ENCODE measurements at regions not wholly inside any gene's neighbourhood (a gene's known extent, or its start where the extent isn't known, plus 50 kb on each side); places are given as distances from the start of the nearest gene placed in this dataset.

- Mint-ChIP-seq H3K36me3 (ENCODE audit: low read depth, unreplicated experiment) (no peaks in the 10 kb centered on the region), H3K9me3 (ENCODE audit: unreplicated experiment) (no peaks in the 10 kb centered on the region)
These were observed 55.9 kb upstream of the KIRREL3 start for GRCh38 chr11:127056338-127056971.

DNA sequence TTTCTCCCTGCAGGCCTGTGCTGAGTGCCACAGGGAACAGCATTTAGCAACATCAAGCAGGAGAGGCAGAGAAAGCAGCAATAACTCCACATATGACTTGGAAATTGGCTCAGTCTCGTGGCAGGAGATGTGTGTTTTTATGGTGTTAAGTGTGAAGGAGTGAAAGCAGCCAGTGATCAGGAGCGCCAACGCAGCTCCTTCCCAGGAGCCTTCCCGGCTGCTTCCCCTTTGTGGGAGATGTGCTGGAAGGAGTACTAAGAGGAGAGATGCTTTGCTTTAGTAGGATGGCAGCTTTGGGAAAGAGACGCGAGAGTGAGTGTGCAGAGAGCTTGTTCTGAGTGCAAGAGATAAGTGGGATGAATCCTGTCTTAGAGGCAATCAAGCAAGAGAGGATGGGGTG, 54.7 kb upstream of the KIRREL3 start:
- TF ChIP-seq CTCF (IDR thresholded peaks at IDR 0.05; ENCODE audit: unreplicated experiment), result no peak
- H3K27me3 Mint-ChIP-seq (ENCODE audit: unreplicated experiment), result no peaks in the 10 kb centered on the region
- no peak for DNase-seq (ENCODE audit: low spot score)
- no peak overlapping the region for H3K4me3 Mint-ChIP-seq (ENCODE audit: unreplicated experiment)
- H3K36me3 Mint-ChIP-seq (ENCODE audit: low read depth, unreplicated experiment), result no peaks in the 10 kb centered on the region
- peaks cover 3% of the 10 kb centered on the region for H3K4me1 Mint-ChIP-seq (ENCODE audit: unreplicated experiment)
- no peak overlapping the region for H3K27ac Mint-ChIP-seq (ENCODE audit: unreplicated experiment)
- H3K9me3 Mint-ChIP-seq (ENCODE audit: unreplicated experiment), result no peaks in the 10 kb centered on the region

More at GRCh38 chr11:127056338-127056971, 55.9 kb upstream of the KIRREL3 start:
- TF ChIP-seq CTCF (IDR thresholded peaks at IDR 0.05; ENCODE audit: unreplicated experiment), result no peak
- no peak overlapping the region for H3K4me3 Mint-ChIP-seq (ENCODE audit: unreplicated experiment)
- no peak for DNase-seq (ENCODE audit: low spot score)
- peaks cover 8% of the 10 kb centered on the region for H3K4me1 Mint-ChIP-seq (ENCODE audit: unreplicated experiment)
- H3K27me3 Mint-ChIP-seq (ENCODE audit: unreplicated experiment), result no peaks in the 10 kb centered on the region
- H3K27ac Mint-ChIP-seq (ENCODE audit: unreplicated experiment), result no peak overlapping the region

- Mint-ChIP-seq H3K9me3 (ENCODE audit: unreplicated experiment) (no peaks in the 10 kb centered on the region), H3K27me3 (ENCODE audit: unreplicated experiment) (no peaks in the 10 kb centered on the region), H3K27ac (ENCODE audit: unreplicated experiment) (no peak overlapping the region), H3K4me1 (ENCODE audit: unreplicated experiment) (peaks cover 3% of the 10 kb centered on the region), H3K4me3 (ENCODE audit: unreplicated experiment) (no peak overlapping the region), H3K36me3 (ENCODE audit: low read depth, unreplicated experiment) (no peaks in the 10 kb centered on the region)
- no peak for TF ChIP-seq CTCF (IDR thresholded peaks at IDR 0.05; ENCODE audit: unreplicated experiment)
- DNase-seq (ENCODE audit: low spot score), result no peak
These were observed 53.6 kb upstream of the KIRREL3 start for GRCh38 chr11:127054153-127054552.

DNA sequence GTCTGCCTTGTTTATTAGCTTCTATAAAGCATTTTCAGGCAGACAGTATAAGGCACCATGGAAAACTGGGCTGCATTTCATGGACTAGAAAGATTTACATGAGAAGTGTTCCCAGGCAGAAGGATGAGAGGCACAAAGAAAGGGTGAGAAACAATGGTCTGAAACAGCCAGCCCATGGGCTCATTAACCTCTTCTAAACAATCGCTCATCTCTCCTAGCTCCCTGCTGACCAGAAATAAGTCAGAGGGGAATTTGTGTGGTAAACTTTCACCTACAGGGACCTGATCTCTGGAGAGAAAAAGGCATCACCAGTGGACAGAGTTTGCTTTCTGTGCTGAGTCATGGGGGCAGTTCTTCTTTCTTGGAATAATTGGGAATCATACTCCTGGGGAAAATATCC, 51.8 kb upstream of the KIRREL3 start:
- Mint-ChIP-seq H3K27ac (ENCODE audit: unreplicated experiment) (no peak overlapping the region), H3K27me3 (ENCODE audit: unreplicated experiment) (no peaks in the 10 kb centered on the region), H3K36me3 (ENCODE audit: low read depth, unreplicated experiment) (no peaks in the 10 kb centered on the region), H3K4me3 (ENCODE audit: unreplicated experiment) (no peak overlapping the region), H3K4me1 (ENCODE audit: unreplicated experiment) (no peaks in the 10 kb centered on the region), H3K9me3 (ENCODE audit: unreplicated experiment) (no peaks in the 10 kb centered on the region)
- DNase-seq (ENCODE audit: low spot score), result no peak
- no peak for TF ChIP-seq CTCF (IDR thresholded peaks at IDR 0.05; ENCODE audit: unreplicated experiment)
